Loucy (cell line): ENCODE measurements at regions not wholly inside any gene's neighbourhood (a gene's known extent, or its start where the extent isn't known, plus 50 kb on each side); places are given as distances from the start of the nearest gene placed in this dataset.

Experiments
- EZH2phosphoT487 ChIP-seq: fragments of 200-600 bp; IDR thresholded peaks from 2 replicates; pipeline ENCODE4 v1.6.1; 2018; ENCODE audit warnings: antibody characterized with exemption, mild to moderate bottlenecking, moderate library complexity, borderline replicate concordance
- TF ChIP-seq, protein P1 (sequence below): fragments of 200-600 bp; sonication (generic); conservative IDR thresholded peaks from 2 replicates; pipeline ENCODE4 v1.5.1; 2014; ENCODE audit warnings: mild to moderate bottlenecking, antibody characterized with exemption, low read length

DNA sequence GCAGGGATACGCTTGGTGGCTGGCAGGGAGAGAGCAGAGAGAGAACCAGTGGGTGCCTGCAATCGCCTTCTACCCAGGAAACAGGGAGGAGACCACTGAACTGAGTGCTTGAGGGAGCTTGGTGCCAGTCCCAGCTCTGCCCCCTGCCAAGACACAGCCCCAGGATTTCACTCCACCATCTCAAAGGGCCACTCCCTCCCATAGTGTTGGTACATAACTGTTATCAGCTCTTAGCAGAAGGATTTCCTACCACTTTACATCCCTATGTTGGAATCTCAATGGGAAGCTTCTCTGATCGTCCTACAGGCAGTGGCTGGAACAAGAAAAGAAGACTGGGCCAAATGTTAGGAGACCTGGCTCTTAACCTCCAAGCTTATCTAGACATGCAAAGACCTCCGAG, 157.4 kb upstream of the FOXN3 start:
- TF ChIP-seq, protein P1, sequence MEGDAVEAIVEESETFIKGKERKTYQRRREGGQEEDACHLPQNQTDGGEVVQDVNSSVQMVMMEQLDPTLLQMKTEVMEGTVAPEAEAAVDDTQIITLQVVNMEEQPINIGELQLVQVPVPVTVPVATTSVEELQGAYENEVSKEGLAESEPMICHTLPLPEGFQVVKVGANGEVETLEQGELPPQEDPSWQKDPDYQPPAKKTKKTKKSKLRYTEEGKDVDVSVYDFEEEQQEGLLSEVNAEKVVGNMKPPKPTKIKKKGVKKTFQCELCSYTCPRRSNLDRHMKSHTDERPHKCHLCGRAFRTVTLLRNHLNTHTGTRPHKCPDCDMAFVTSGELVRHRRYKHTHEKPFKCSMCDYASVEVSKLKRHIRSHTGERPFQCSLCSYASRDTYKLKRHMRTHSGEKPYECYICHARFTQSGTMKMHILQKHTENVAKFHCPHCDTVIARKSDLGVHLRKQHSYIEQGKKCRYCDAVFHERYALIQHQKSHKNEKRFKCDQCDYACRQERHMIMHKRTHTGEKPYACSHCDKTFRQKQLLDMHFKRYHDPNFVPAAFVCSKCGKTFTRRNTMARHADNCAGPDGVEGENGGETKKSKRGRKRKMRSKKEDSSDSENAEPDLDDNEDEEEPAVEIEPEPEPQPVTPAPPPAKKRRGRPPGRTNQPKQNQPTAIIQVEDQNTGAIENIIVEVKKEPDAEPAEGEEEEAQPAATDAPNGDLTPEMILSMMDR = no peak
- TF ChIP-seq EZH2phosphoT487 = no peak
